Right atrium auricular region (tissue), 2 donors: ENCODE measurements at regions not wholly inside any gene's neighbourhood (a gene's known extent, or its start where the extent isn't known, plus 50 kb on each side); places are given as distances from the start of the nearest gene placed in this dataset.

Source experiments
- DNase-seq: peaks from one replicate; pipeline ENCODE4 v3.0.0-alpha.2; 2019; ENCODE audit warnings: low spot score
- H3K27ac ChIP-seq, 2 donors: fragments of 200-600 bp; sonication (generic); 1 replicate in 1 of 2; 2 replicates in 1 of 2; pipeline ENCODE4 v1.5.1; 2016 to 2019
- H3K27me3 ChIP-seq, 2 donors: fragments of 200-600 bp; sonication (generic); one replicate each; pipeline versions ENCODE4 v1.5.1 to v1.6.0; 2017 to 2019
- H3K36me3 ChIP-seq: fragments of 200-600 bp; sonication (generic); one replicate; pipeline ENCODE4 v1.5.1; 2016
- H3K4me1 ChIP-seq, 2 donors: fragments of 200-600 bp; sonication (generic); one replicate each; pipeline versions ENCODE4 v1.5.1 to v1.6.0; 2017 to 2019
- H3K4me3 ChIP-seq, 2 donors: fragments of 200-600 bp; sonication (generic); 1 replicate in 1 of 2; 2 replicates in 1 of 2; pipeline ENCODE4 v1.5.1; 2017 to 2019; ENCODE audit warnings: mild to moderate bottlenecking in 1 of 2, moderate library complexity in 1 of 2
- H3K9me3 ChIP-seq, 2 donors: fragments of 200-600 bp; sonication (generic); one replicate each; pipeline ENCODE4 v1.5.1; 2019
- TF ChIP-seq, protein P1 (sequence below), 2 donors: fragments of 200-600 bp; sonication (generic); IDR thresholded peaks; one replicate each; pipeline ENCODE4 v1.5.1; 2019; ENCODE audit warnings: antibody characterized with exemption in 2 of 2

DNA sequence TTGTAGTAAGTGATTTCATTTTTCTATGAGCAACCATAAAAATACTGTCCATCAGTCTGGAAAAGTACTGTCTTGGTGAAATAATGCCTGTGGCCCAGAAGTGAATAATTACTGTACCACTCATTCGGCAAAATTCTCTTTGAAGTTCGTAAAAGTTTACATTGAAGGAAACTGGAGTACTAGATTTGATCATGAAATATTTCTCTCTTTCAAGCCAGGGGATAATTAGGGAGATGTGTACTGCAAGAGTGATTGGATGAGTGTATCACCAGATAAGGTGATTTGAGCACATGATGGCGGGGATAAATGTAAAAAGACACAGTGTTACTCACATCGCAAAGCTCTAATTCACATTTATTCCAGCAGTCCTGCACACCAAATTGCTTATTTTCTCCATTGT is 883.2 kb upstream of the PIK3C3 start:
- no peak overlapping the region for H3K27ac ChIP-seq
- H3K4me3 ChIP-seq, result no peak overlapping the region

DNA sequence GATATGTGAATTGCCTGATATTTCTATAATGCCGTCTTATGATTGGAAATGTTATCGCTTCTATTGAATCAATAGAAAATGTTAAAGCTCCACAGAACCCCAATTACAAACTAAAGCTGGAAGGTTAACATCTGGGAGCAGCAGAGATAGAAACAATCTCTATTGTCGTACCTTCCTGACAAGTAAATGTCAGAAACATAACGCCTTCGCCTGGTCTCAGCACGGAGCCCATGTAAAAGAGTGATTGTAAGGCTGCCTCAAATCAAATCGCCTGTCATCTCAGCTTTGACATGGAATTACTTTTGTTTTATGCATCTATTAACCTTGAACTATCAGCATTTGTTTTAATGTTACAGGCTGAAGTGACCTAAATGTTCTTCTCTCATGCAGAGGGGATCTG is 885.9 kb upstream of the PIK3C3 start:
- TF ChIP-seq, protein P1, sequence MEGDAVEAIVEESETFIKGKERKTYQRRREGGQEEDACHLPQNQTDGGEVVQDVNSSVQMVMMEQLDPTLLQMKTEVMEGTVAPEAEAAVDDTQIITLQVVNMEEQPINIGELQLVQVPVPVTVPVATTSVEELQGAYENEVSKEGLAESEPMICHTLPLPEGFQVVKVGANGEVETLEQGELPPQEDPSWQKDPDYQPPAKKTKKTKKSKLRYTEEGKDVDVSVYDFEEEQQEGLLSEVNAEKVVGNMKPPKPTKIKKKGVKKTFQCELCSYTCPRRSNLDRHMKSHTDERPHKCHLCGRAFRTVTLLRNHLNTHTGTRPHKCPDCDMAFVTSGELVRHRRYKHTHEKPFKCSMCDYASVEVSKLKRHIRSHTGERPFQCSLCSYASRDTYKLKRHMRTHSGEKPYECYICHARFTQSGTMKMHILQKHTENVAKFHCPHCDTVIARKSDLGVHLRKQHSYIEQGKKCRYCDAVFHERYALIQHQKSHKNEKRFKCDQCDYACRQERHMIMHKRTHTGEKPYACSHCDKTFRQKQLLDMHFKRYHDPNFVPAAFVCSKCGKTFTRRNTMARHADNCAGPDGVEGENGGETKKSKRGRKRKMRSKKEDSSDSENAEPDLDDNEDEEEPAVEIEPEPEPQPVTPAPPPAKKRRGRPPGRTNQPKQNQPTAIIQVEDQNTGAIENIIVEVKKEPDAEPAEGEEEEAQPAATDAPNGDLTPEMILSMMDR (IDR thresholded peaks at IDR 0.05), result no peak
- no peak overlapping the region for H3K27ac ChIP-seq
- no peaks in the 10 kb centered on the region for H3K4me1 ChIP-seq
- no peaks in the 10 kb centered on the region for H3K27me3 ChIP-seq
- no peaks in the 10 kb centered on the region for H3K36me3 ChIP-seq
- DNase-seq, result no peak
- no peak overlapping the region for H3K4me3 ChIP-seq
- H3K9me3 ChIP-seq, result no peaks in the 10 kb centered on the region

More for the DNA sequence above, 883.2 kb upstream of the PIK3C3 start:
- no peak for DNase-seq
- H3K36me3 ChIP-seq, result no peaks in the 10 kb centered on the region
- H3K27me3 ChIP-seq, result no peaks in the 10 kb centered on the region
- no peaks in the 10 kb centered on the region for H3K9me3 ChIP-seq
- TF ChIP-seq, protein P1 (IDR thresholded peaks at IDR 0.05), result no peak
- H3K4me1 ChIP-seq, result no peaks in the 10 kb centered on the region

DNA sequence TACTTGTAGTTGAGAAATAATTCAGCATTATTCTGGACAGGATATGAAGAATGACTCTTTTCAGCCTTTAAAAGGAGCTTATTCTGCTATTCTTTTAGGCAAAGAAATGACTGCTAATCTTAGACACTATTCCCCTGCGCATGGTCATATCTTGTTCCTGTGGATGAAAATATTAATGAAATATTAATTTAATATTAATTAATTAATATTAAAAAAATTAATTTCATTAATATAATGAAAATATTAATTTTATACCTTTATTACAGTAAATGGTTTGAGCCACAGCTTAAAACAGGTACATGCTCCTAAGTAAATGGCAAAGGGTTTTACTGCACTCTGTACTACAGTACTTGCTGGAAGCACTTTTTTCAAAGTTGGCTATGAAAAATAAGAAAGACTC is 890.1 kb upstream of the PIK3C3 start:
- no peak overlapping the region for H3K27ac ChIP-seq
- H3K4me1 ChIP-seq, result no peaks in the 10 kb centered on the region
- TF ChIP-seq, protein P1 (IDR thresholded peaks at IDR 0.05), result no peak
- H3K36me3 ChIP-seq, result no peaks in the 10 kb centered on the region
- H3K27me3 ChIP-seq, result no peaks in the 10 kb centered on the region
- no peak overlapping the region for H3K4me3 ChIP-seq
- no peak for DNase-seq
- H3K9me3 ChIP-seq, result no peaks in the 10 kb centered on the region

DNA sequence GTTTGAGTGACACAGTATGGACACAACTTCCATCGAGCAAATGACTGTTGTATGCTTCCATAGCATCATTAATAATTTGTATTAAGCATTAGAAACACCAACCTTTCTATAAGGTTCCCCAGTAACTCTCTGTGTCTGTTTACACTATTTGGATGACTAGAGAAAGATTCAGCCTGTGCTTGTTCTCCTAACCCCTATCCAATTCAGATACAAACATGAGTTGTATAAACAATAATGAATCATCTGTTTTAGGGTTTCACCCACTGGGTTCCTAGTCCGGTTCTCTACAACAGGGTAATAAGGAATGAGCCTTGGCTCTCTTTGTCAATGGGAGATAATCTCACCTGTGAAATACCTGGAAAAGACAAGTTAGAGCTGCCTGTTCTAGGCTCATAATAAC is 894.1 kb upstream of the PIK3C3 start:
- Histone ChIP-seq H3K27me3 (no peaks in the 10 kb centered on the region), H3K27ac (no peak overlapping the region), H3K4me1 (no peaks in the 10 kb centered on the region), H3K9me3 (no peaks in the 10 kb centered on the region), H3K36me3 (no peaks in the 10 kb centered on the region), H3K4me3 (no peak overlapping the region)
- TF ChIP-seq, protein P1 (IDR thresholded peaks at IDR 0.05), result no peak
- DNase-seq, result no peak

DNA sequence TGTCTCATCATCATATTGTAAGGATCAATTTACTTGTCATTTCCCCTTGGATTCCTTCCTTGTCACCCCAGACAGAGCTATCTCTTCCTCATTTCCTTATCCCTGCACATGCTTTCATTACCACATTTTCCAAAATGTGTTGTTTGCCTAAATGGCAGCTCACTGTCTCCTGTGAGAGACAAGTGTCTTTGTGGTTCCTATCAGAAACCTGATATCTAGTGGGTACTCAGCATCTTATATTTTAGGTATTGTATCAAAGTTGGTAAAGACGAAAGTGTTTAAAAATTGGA is 896.0 kb upstream of the PIK3C3 start:
- H3K27me3 ChIP-seq, result no peaks in the 10 kb centered on the region
- DNase-seq, result no peak
- TF ChIP-seq, protein P1 (IDR thresholded peaks at IDR 0.05), result no peak
- no peak overlapping the region for H3K4me3 ChIP-seq
- H3K4me1 ChIP-seq, result no peaks in the 10 kb centered on the region
- no peaks in the 10 kb centered on the region for H3K9me3 ChIP-seq
- no peak overlapping the region for H3K27ac ChIP-seq
- H3K36me3 ChIP-seq, result no peaks in the 10 kb centered on the region

DNA sequence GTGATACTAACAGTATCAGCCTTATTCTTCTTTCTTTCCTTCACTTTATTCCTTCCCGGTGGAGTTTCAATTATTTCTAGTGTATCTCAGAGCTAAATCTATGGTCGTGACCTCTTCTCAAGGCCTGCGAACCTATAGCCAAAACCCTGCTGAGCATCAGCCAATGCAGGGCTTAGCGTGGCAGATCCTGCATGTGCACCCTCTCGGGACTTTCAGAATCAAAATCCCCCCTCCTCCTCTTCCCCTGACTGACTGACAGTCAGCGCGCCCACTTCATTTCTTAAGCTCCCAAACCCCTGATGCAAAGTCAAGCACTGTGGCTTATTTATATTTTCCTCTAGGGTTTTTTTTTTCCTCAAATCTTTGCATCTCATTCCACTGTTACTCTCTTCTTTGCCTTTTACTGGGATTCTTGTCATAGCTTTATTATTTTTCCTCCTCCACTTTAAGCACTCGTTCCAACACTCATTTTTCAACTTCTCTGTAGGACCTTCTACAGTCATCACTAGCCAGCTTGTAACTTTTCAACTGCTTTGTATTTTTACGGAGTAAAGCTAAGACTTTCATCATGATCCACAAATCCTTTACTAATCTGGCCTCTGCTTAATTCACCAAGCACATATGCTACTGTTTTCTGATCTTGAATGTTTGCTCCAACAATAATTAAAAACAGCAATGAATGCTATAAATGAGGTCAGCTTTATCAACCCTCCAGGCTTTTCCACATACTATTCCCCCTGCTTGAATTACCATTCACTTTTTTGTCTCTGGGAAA is 896.5 kb upstream of the PIK3C3 start:
- TF ChIP-seq, protein P1 (IDR thresholded peaks at IDR 0.05), result no peak
- Histone ChIP-seq H3K36me3 (no peaks in the 10 kb centered on the region), H3K27me3 (no peaks in the 10 kb centered on the region), H3K4me3 (no peak overlapping the region), H3K4me1 (no peaks in the 10 kb centered on the region), H3K27ac (no peak overlapping the region), H3K9me3 (no peaks in the 10 kb centered on the region)
- no peak for DNase-seq
